Activated B cell treated with CpG ODN at 0.5 μM for 24 hours (primary cell): ENCODE measurements at regions not wholly inside any gene's neighbourhood (a gene's known extent, or its start where the extent isn't known, plus 50 kb on each side); places are given as distances from the start of the nearest gene placed in this dataset.
"Not testable (repeated sequence)": the region's sequence is repeated elsewhere in the genome, so short reads cannot be mapped to it uniquely, and the experiment has no call there.

Source experiments
- ATAC-seq: fragments of 200-7000 bp; cut with Tn5 transposase; one replicate; pipeline ENCODE4 v1.10.0; 2021; ENCODE audit warnings: low read depth, mild to moderate bottlenecking, moderate library complexity
- CTCF ChIA-PET: fragments of 350-600 bp; sonication (Branson Sonifier 250); formaldehyde crosslinking; loops from one replicate; lab custom pipeline; 2021; ENCODE audit warnings: antibody characterized with exemption; lab: Charles Lee
- POLR2A ChIA-PET: fragments of 350-600 bp; sonication (Branson Sonifier 250); formaldehyde crosslinking; loops from one replicate; lab custom pipeline; 2021; ENCODE audit warnings: antibody characterized with exemption; lab: Charles Lee
- DNase-seq: peaks from one replicate; pipeline ENCODE4 v3.0.0; 2022
- H3K27ac Mint-ChIP-seq: one replicate; pipeline ENCODE4 v1.8.0; 2020; ENCODE audit warnings: mixed read lengths
- H3K27me3 Mint-ChIP-seq: one replicate; pipeline ENCODE4 v1.8.0; 2021; ENCODE audit warnings: mixed read lengths
- H3K36me3 Mint-ChIP-seq: one replicate; pipeline ENCODE4 v1.8.0; 2021; ENCODE audit warnings: low read depth, mixed read lengths
- H3K4me1 Mint-ChIP-seq: one replicate; pipeline ENCODE4 v1.8.0; 2021; ENCODE audit warnings: mixed read lengths
- H3K4me3 Mint-ChIP-seq: one replicate; pipeline ENCODE4 v1.8.0; 2020; ENCODE audit warnings: mild to moderate bottlenecking, mixed read lengths
- H3K9me3 Mint-ChIP-seq: one replicate; pipeline ENCODE4 v1.8.0; 2020; ENCODE audit warnings: mixed read lengths
- intact Hi-C: fragments of 100-400 bp; cut with micrococcal nuclease; formaldehyde crosslinking; loops from one replicate; pipeline ENCODE4 v1.15.1; 2024
- TF ChIP-seq, protein P1 (sequence below): fragments of 200-600 bp; IDR thresholded peaks from one replicate; pipeline ENCODE4 v1.8.0; 2022; ENCODE audit warnings: antibody characterized with exemption, mild to moderate bottlenecking

DNA sequence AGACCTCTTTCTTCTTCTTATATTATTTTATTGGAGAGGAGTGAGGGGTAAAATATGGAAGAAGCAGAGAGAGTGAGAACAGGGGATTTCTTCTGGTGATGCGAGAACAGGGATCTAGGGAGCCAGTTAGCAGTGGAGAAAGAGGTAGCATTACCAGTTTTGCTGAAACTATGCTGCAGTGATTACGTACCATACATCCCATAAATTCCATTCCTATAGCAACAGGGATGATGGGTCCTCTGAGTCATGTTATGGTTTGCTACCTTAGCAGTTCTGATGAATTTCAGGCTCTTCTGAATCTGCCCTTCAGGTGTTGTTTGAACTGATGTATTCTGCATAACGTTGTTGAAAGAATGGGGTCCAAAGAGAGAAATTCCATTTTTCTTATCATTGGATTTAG, 625.4 kb upstream of the LRFN5 start:
- Mint-ChIP-seq H3K36me3 (no peaks in the 10 kb centered on the region), H3K9me3 (no peaks in the 10 kb centered on the region), H3K27me3 (no peaks in the 10 kb centered on the region), H3K27ac (no peak overlapping the region), H3K4me1 (no peaks in the 10 kb centered on the region), H3K4me3 (no peak overlapping the region)
- intact Hi-C loops: no loop called here
- ChIA-PET CTCF (no interaction called here), POLR2A (no interaction called here)
- ATAC-seq: no peak
- TF ChIP-seq, protein P1, sequence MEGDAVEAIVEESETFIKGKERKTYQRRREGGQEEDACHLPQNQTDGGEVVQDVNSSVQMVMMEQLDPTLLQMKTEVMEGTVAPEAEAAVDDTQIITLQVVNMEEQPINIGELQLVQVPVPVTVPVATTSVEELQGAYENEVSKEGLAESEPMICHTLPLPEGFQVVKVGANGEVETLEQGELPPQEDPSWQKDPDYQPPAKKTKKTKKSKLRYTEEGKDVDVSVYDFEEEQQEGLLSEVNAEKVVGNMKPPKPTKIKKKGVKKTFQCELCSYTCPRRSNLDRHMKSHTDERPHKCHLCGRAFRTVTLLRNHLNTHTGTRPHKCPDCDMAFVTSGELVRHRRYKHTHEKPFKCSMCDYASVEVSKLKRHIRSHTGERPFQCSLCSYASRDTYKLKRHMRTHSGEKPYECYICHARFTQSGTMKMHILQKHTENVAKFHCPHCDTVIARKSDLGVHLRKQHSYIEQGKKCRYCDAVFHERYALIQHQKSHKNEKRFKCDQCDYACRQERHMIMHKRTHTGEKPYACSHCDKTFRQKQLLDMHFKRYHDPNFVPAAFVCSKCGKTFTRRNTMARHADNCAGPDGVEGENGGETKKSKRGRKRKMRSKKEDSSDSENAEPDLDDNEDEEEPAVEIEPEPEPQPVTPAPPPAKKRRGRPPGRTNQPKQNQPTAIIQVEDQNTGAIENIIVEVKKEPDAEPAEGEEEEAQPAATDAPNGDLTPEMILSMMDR: no peak
- DNase-seq: no peak

DNA sequence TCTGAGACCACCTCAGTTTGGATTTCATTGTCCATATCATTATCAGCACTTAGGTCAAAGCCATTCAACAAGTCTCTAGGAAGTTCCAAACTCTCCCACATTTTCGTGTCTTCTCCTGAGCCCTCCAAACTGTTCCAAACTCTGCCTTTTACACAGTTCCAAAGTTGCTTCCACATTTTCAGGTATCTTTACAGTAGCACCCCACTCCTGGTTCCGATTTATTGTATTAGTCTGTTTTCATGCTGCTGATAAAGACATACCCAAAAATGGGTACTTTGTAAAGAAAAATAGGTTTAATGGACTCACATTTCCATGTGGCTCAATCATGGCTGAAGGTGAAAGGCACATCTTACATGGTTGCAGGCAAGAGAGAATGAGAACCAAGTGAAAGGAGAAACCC, 646.4 kb upstream of the LRFN5 start:
- H3K27me3 Mint-ChIP-seq, CTCF ChIA-PET, H3K4me3 Mint-ChIP-seq, ATAC-seq, intact Hi-C loops, H3K4me1 Mint-ChIP-seq, H3K36me3 Mint-ChIP-seq, H3K27ac Mint-ChIP-seq, DNase-seq, POLR2A ChIA-PET: not testable (repeated sequence)
- H3K9me3 Mint-ChIP-seq: peaks cover 12% of the 10 kb centered on the region

DNA sequence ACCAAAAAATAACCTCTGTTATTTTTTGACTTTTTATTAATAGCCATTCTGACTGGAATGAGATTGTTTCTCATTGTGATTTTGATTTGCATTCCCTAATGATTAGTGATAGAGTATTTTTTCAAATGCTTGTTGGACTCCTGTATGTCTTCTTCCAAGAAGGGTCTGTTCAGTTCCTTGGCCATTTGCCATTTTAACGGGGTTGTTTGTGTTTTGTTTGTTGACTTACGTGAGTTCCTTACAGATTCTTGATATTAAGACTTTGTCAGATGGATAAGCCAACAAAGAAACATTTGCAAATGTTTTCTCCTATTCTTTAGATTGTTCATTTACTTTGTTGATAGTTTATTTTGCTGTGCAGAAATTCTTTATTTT, 651.6 kb upstream of the LRFN5 start:
- Mint-ChIP-seq H3K36me3 (no peaks in the 10 kb centered on the region), H3K9me3 (peaks cover 12% of the 10 kb centered on the region), H3K27ac (no peak overlapping the region), H3K4me1 (no peaks in the 10 kb centered on the region), H3K4me3 (no peak overlapping the region), H3K27me3 (no peaks in the 10 kb centered on the region)
- DNase-seq: no peak
- ChIA-PET CTCF (no interaction called here), POLR2A (no interaction called here)
- TF ChIP-seq, protein P1: no peak
- intact Hi-C loops: no loop called here
- ATAC-seq: no peak

DNA sequence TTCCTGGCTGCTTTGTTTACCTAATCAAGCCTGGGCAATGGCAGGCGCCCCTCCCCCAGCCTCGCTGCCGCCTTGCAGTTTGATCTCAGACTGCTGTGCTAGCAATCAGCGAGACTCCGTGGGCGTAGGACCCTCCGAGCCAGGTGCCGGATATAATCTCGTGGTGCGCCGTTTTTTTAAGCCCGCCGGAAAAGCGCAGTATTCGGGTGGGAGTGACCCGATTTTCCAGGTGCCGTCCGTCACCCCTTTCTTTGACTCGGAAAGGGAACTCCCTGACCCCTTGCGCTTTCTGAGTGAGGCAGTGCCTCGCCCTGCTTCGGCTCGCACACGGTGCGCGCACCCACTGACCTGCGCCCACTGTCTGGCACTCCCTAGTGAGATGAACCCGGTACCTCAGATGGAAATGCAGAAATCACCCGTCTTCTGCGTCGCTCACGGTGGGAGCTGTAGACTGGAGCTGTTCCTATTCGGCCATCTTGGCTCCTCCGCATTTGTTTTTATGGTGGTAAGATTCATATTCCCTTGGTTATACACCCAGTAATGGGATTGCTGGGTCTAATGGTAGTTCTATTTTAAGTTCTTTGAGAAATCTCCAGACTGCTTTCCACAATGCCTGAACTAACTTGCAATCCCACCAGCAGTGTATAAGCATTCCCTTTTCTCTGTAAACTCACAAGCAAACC, 652.1 kb upstream of the LRFN5 start:
- ATAC-seq, H3K27me3 Mint-ChIP-seq, CTCF ChIA-PET, H3K9me3 Mint-ChIP-seq, intact Hi-C loops, DNase-seq, H3K27ac Mint-ChIP-seq, POLR2A ChIA-PET, H3K4me1 Mint-ChIP-seq, H3K36me3 Mint-ChIP-seq, H3K4me3 Mint-ChIP-seq: not testable (repeated sequence)

DNA sequence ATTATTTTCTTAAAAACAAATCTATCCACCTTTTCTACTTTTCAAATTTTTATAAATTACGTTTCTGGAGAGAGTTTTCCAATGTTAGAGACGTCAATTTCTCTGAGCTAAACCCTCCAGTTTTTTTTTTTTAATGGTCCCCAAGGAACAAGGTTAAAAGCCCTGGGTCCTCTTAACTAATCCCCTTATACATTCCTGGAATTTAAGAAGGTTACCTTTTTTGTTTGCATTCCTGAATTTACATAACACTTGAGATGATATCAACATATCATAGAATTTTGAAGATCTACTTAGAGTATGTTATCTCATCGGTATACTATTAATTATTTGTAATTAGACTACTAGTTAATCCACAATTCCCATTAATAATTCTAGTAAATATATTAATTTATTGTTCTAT, 662.2 kb upstream of the LRFN5 start:
- H3K4me3 Mint-ChIP-seq: no peak overlapping the region
- H3K27me3 Mint-ChIP-seq: no peaks in the 10 kb centered on the region
- CTCF ChIA-PET: no interaction called here
- intact Hi-C loops: no loop called here
- no peak overlapping the region for H3K27ac Mint-ChIP-seq
- ATAC-seq (no peak), DNase-seq (no peak)
- TF ChIP-seq, protein P1: no peak
- POLR2A ChIA-PET: no interaction called here
- no peaks in the 10 kb centered on the region for H3K9me3 Mint-ChIP-seq
- H3K36me3 Mint-ChIP-seq: no peaks in the 10 kb centered on the region
- H3K4me1 Mint-ChIP-seq: no peaks in the 10 kb centered on the region

DNA sequence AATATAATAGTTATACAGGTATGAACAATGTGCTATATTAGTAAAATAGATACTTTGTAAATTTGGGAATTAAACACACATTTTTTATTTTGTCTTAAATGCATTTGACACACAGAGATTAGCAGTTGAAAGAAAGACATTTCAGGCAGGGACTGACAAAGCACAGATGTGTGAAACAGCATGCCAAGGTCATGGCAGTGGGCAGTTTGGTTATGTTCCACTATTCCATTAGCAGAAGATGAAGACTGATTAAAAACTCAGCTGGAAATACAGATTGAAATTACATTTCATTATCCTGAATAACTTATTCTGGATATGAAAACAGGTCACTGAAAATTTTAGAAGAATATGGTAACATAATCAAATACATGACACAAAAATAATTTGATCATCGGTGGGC, 669.8 kb upstream of the LRFN5 start:
- H3K27ac Mint-ChIP-seq: no peak overlapping the region
- no peak overlapping the region for H3K4me3 Mint-ChIP-seq
- no peaks in the 10 kb centered on the region for H3K27me3 Mint-ChIP-seq
- no peaks in the 10 kb centered on the region for H3K4me1 Mint-ChIP-seq
- ChIA-PET POLR2A (no interaction called here), CTCF (no interaction called here)
- H3K9me3 Mint-ChIP-seq: no peaks in the 10 kb centered on the region
- intact Hi-C loops: no loop called here
- no peak for DNase-seq
- H3K36me3 Mint-ChIP-seq: no peaks in the 10 kb centered on the region
- no peak for ATAC-seq
- TF ChIP-seq, protein P1: no peak
